Psoas muscle (tissue), 7 donors: ENCODE measurements at regions not wholly inside any gene's neighbourhood (a gene's known extent, or its start where the extent isn't known, plus 50 kb on each side); places are given as distances from the start of the nearest gene placed in this dataset.

Experiments used
- ATAC-seq, 4 donors: fragments of 200-7000 bp; cut with Tn5 transposase; one replicate each; pipeline ENCODE4 v1.9.1; 2020; ENCODE audit warnings: moderate library complexity in 3 of 4, mild to moderate bottlenecking in 2 of 4
- DNase-seq, 2 donors: peaks; one replicate each; pipeline ENCODE4 v3.0.0-alpha.2; 2020
- H3K27ac ChIP-seq: fragments of 200-600 bp; one replicate; pipeline ENCODE4 v1.8.0; 2022
- H3K27me3 ChIP-seq, 3 donors: fragments of 200-600 bp in 1 of 3; one replicate each; pipeline versions ENCODE4 v1.6.1 to v1.8.0; 2013 to 2022; ENCODE audit warnings: low read length in 2 of 3, mild to moderate bottlenecking in 2 of 3, moderate library complexity in 1 of 3; ENCODE audit not compliant: insufficient read depth in 3 of 3
- H3K36me3 ChIP-seq, 2 donors: fragments of 200-600 bp in 1 of 2; one replicate each; pipeline versions ENCODE4 v1.6.1 to v1.8.0; 2013 to 2022; ENCODE audit warnings: low read depth in 1 of 2, mild to moderate bottlenecking in 1 of 2, moderate library complexity in 1 of 2; ENCODE audit not compliant: insufficient read depth in 1 of 2
- H3K4me1 ChIP-seq: fragments of 200-600 bp; one replicate; pipeline ENCODE4 v1.8.0; 2022
- H3K4me3 ChIP-seq: fragments of 200-600 bp; one replicate; pipeline ENCODE4 v1.8.0; 2022; ENCODE audit warnings: mild to moderate bottlenecking
- H3K9me3 ChIP-seq: fragments of 200-600 bp; one replicate; pipeline ENCODE4 v1.8.0; 2022
- CTCF ChIP-seq: fragments of 200-600 bp; IDR thresholded peaks from one replicate; pipeline ENCODE4 v1.8.0; 2022; ENCODE audit warnings: antibody characterized with exemption
- whole genome bisulfite sequencing, 3 donors: extraction: QIAGEN DNeasy Blood & Tissue Kit; methylation state at CpG; one replicate each; pipeline versions ENCODE4 v1.1.6 to v1.1.7; 2013; 5-methylcytosine and 5-hydroxymethylcytosine counted together
- intact Hi-C, 2 donors: fragments of 100-400 bp; cut with DNase I; formaldehyde crosslinking; loops; one replicate each; pipeline versions ENCODE4 v1.11.0 to v1.14.2; 2022
- donor health status: healthy with polysubstance abuse.
- donor health status: DM: no; HTN: no; CAD: no; lungs with moderate emphysema.
- donor health status: Bipolar disorder and iron deficiency.
- donor health status: healthy.
- donor health status: DM: yes; HTN: yes; CAD: no.
- donor health status: DM: no; HTN: no; CAD: no.
- donor health status: DM: yes; HTN: yes; CAD: no.

- Histone ChIP-seq H3K36me3 (no peaks in the 10 kb centered on the region), H3K9me3 (no peaks in the 10 kb centered on the region), H3K27me3 (peaks cover 0 to 3% (median 0%) of the 10 kb centered on the region in 3 donors), H3K4me3 (no peak overlapping the region), H3K27ac (no peak overlapping the region), H3K4me1 (no peaks in the 10 kb centered on the region)
- WGBS, 3 donors: 73 to 77% (median 74%) methylated on average over 4 of the region's 4 CpGs
- ATAC-seq: no peak
- TF ChIP-seq CTCF: no peak
- no peak for DNase-seq
- intact Hi-C loops: no loop called here
These were observed 365.6 kb upstream of the TMPO start for GRCh38 chr12:98149691-98150210.

- 64 to 77% (median 75%) methylated on average over 4 of the region's 4 CpGs for WGBS, 3 donors
- H3K27ac ChIP-seq: no peak overlapping the region
- no peaks in the 10 kb centered on the region for H3K9me3 ChIP-seq
- no peak for ATAC-seq
- intact Hi-C loops: no loop called here
- no peak for TF ChIP-seq CTCF
- no peak for DNase-seq
- peaks cover 0 to 3% (median 0%) of the 10 kb centered on the region in 3 donors for H3K27me3 ChIP-seq
- H3K4me1 ChIP-seq: no peaks in the 10 kb centered on the region
- H3K4me3 ChIP-seq: no peak overlapping the region
- H3K36me3 ChIP-seq: no peaks in the 10 kb centered on the region
These were observed 364.2 kb upstream of the TMPO start for GRCh38 chr12:98151105-98151590.

GRCh38 chr12:98151984-98152383 lies 363.4 kb upstream of the TMPO start:
- intact Hi-C loops: no loop called here
- no peaks in the 10 kb centered on the region for H3K4me1 ChIP-seq
- WGBS, 3 donors: 52 to 90% (median 63%) methylated on average over 1 of the region's 1 CpG
- H3K27ac ChIP-seq: no peak overlapping the region
- no peak for DNase-seq
- peaks cover 0 to 3% (median 0%) of the 10 kb centered on the region in 3 donors for H3K27me3 ChIP-seq
- no peaks in the 10 kb centered on the region for H3K36me3 ChIP-seq
- no peak for ATAC-seq
- H3K4me3 ChIP-seq: no peak overlapping the region
- H3K9me3 ChIP-seq: no peaks in the 10 kb centered on the region
- TF ChIP-seq CTCF: no peak

- ATAC-seq (no peak), DNase-seq (no peak)
- Histone ChIP-seq H3K36me3 (no peaks in the 10 kb centered on the region), H3K27ac (no peak overlapping the region), H3K27me3 (peaks cover 0 to 3% (median 0%) of the 10 kb centered on the region in 3 donors), H3K4me3 (no peak overlapping the region), H3K9me3 (no peaks in the 10 kb centered on the region), H3K4me1 (no peaks in the 10 kb centered on the region)
- 17 to 24% (median 18%) methylated on average over 4 of the region's 4 CpGs for WGBS, 3 donors
- intact Hi-C loops: no loop called here
- TF ChIP-seq CTCF: peak; percentile 18
These were observed 360.5 kb upstream of the TMPO start for GRCh38 chr12:98154850-98155249.

GRCh38 chr12:98156697-98157096 lies 358.7 kb upstream of the TMPO start:
- intact Hi-C loops: no loop called here
- H3K27me3 ChIP-seq: peaks cover 0 to 3% (median 0%) of the 10 kb centered on the region in 3 donors
- no peaks in the 10 kb centered on the region for H3K4me1 ChIP-seq
- no peak for TF ChIP-seq CTCF
- WGBS, 3 donors: 81 to 84% (median 84%) methylated on average over 2 of the region's 2 CpGs
- no peak overlapping the region for H3K4me3 ChIP-seq
- no peak overlapping the region for H3K27ac ChIP-seq
- ATAC-seq (no peak), DNase-seq (no peak)
- H3K9me3 ChIP-seq: no peaks in the 10 kb centered on the region
- no peaks in the 10 kb centered on the region for H3K36me3 ChIP-seq
